ENCODE measurements at regions not wholly inside any gene's neighbourhood (a gene's known extent, or its start where the extent isn't known, plus 50 kb on each side); places are given as distances from the start of the nearest gene placed in this dataset.

- TF ChIP-seq CTCF (IDR thresholded peaks at IDR 0.05; ENCODE audit: low read depth, low read length), result no peak
- in situ Hi-C loops (cut with HindIII; ENCODE audit: low sequenced_read_pairs), result no loop called here
- no peak overlapping the region for H3K4me3 ChIP-seq (ENCODE audit: low read depth, low read length)
- peak; percentile 79 for DNase-seq (ENCODE audit: low read depth, low spot score)
These were observed 102.3 kb downstream of the ENC1 start for GRCh38 chr5:74538206-74538661.

- no peak for DNase-seq (ENCODE audit: low read depth, low spot score)
- no peak for TF ChIP-seq CTCF (IDR thresholded peaks at IDR 0.05; ENCODE audit: low read depth, low read length)
- in situ Hi-C loops (cut with HindIII; ENCODE audit: low sequenced_read_pairs), result no loop called here
- H3K4me3 ChIP-seq (ENCODE audit: low read depth, low read length), result no peak overlapping the region
These were observed 103.9 kb downstream of the ENC1 start for GRCh38 chr5:74536658-74537057.

- in situ Hi-C loops (cut with HindIII; ENCODE audit: low sequenced_read_pairs), result no loop called here
- no peak for TF ChIP-seq CTCF (IDR thresholded peaks at IDR 0.05; ENCODE audit: low read depth, low read length)
- DNase-seq (ENCODE audit: low read depth, low spot score), result no peak
- H3K4me3 ChIP-seq (ENCODE audit: low read depth, low read length), result no peak overlapping the region
These were observed 104.6 kb downstream of the ENC1 start for GRCh38 chr5:74535926-74536325.

- no peak for DNase-seq (ENCODE audit: low read depth, low spot score)
- no peak for TF ChIP-seq CTCF (IDR thresholded peaks at IDR 0.05; ENCODE audit: low read depth, low read length)
- no peak overlapping the region for H3K4me3 ChIP-seq (ENCODE audit: low read depth, low read length)
- in situ Hi-C loops (cut with HindIII; ENCODE audit: low sequenced_read_pairs), result no loop called here
These were observed 106.0 kb downstream of the ENC1 start for GRCh38 chr5:74534397-74535129.

- TF ChIP-seq CTCF (IDR thresholded peaks at IDR 0.05; ENCODE audit: low read depth, low read length), result no peak
- no peak overlapping the region for H3K4me3 ChIP-seq (ENCODE audit: low read depth, low read length)
- DNase-seq (ENCODE audit: low read depth, low spot score), result peak; percentile 47
- in situ Hi-C loops (cut with HindIII; ENCODE audit: low sequenced_read_pairs), result no loop called here
These were observed 110.0 kb downstream of the ENC1 start for GRCh38 chr5:74530326-74531050.

GRCh38 chr5:74529101-74529500, 111.4 kb downstream of the ENC1 start:
- TF ChIP-seq CTCF (IDR thresholded peaks at IDR 0.05; ENCODE audit: low read depth, low read length), result no peak
- H3K4me3 ChIP-seq (ENCODE audit: low read depth, low read length), result no peak overlapping the region
- DNase-seq (ENCODE audit: low read depth, low spot score), result peak; percentile 85
- in situ Hi-C loops (cut with HindIII; ENCODE audit: low sequenced_read_pairs), result no loop called here

All from astrocyte of the spinal cord (primary cell).